Myocyte (in vitro differentiated cells): ENCODE measurements at regions not wholly inside any gene's neighbourhood (a gene's known extent, or its start where the extent isn't known, plus 50 kb on each side); places are given as distances from the start of the nearest gene placed in this dataset.

Experiments used
- DNase-seq: peaks from one replicate; pipeline ENCODE4 v3.0.0-alpha.2; 2012; ENCODE audit warnings: low read depth

DNA sequence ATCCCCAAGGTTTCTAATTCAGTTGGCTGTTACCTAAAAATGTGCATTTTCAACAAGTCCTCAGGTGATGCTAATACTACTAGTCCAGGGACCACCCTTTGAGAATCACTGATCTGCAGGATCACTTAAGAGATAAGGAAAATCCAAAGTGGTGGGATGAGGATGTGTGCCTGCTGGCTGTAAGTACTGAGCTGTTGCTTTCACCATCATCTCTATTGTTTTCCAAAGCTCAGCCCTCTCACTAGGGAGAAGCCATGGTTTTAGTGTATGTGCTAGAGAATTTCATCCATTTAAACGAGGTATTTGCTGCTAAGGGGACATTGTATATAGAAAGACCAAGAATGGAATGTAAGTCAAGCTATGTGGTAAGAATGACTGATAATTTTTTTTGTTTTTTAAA lies 202.3 kb downstream of the KIF21A start:
- no peak for DNase-seq

DNA sequence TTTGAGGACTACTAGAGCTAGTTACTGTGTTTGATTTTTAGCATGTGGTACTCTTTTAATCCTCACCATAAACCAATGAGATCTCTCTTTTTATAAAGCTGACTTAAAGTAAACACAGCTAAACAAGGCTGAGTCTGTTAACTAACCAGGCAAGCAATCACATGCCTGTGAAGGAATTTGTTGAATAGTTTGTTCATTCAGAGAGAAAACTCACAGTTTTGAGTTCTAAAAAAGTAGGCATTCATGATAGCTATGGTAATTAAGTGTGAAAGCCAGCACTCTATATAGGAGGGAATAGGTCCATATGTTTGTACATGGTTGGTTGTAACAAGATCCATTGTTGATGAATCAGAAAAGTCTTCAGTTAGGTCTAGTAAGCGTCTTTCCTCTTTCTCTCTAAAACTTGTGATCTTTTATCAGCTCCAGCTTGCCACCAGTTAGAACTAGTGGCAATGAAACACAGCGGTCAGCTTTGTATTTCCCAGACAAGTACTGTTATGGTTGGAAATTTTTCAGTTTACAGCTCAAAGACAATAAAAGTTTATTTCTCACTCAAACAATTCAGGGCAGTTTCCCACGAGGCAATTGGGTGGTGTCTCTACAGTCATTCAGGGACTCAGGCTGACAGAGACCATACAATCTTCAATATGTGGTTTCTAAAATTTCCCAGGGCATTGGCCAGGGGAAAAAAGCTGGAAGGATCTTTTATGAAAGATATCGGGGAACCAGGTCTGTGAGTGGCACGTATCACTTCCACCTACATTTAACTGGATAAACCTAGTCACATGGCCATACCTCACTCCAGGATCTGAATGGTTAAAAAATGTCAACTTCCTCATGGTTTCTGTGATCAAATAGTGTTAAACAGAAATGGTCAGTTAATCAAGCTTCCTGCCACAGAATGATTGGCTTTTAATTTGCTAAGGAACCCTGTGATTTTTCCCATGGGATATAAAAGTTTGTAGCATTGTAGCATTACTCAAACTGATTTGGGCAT lies 203.1 kb downstream of the KIF21A start:
- no peak for DNase-seq

DNA sequence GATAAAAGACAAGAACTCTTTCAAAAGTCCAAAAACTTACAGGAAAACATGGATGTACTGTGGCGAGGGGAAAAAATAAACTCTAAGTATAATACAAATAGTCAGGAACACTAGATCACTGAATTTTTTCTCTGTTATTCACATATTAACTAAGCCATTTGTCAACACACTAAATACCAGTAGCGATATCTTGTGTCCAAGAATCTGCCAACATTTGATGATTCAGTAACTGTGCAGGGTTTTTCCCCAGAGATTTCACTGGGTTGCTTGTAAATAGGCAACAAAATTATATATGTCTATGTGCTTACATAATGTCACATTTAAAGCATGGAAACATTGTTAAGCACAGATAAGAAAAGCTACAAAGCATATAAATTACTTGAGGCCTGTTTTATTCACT lies 205.9 kb downstream of the KIF21A start:
- peak; percentile 3 for DNase-seq

DNA sequence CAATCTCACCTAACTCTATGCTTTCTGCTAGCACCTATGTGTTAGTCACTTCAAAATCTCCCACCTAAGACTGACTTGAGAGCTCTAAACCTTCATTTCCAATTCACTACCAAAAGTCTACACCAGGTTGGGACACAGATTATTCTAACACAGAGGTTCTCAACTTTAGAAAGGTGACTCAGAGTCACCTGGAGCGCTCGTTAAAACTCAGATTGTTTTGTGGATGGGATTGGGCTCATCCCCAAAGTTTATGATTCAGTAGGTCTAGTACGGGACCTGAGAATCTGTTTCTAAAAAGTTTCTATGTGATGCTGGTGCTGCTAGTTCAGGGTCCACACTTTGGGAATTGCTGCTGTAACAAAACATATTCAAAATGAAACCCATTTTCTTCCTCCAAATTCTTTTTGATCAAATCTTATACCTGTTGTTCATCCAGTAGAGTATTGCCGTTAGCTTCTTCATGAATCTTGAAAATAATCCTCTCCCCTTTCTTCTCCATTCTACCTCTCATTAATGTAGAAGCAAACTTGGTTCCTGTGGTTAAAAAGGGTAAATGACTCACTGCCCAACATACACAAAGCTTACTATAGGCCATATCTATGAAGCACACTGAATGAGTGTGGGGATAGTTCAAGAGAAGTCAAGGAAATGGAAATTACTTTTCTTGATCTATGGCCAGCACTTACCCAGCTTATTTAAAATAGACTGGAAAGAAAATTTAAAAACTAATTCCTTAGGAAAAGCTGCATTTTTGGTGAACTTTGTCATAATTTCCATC lies 206.7 kb downstream of the KIF21A start:
- no peak for DNase-seq

DNA sequence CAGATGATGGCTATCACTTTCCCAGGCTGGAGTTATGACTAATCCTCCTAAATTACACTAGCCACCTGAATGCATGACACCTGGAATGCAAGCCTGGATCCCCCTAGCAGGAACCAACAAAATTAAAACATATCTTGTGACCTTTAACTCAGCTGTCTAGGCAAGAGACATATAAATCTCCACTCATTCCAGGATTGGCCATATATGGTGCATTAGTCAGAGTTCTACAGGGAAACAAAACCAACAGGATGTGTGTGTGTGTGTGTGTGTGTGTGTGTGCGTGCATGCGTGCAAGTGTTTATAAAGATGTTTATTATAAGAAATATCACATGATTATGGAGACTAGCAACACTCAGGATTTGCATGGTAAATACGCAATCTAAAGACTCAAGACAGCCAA lies 212.8 kb downstream of the KIF21A start:
- DNase-seq: no peak

DNA sequence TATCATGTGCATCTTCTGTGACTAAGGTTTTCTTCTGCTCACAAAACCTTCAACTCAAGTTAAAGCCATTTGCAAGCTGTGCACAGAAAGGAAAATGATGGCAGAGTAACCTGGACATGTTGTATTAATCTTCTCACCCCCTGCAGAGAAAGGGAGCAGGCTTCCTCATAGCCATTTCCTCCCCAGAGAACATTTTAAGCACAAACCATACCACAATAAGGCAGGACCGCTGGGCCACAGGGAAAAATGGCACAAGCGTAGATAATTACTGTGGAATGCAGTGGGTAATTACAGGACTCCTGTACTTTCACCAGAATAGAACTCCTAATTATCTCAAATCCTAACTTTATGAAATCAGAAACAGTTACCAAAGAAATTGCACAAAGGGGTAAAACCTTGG lies 215.7 kb downstream of the KIF21A start:
- DNase-seq: no peak

DNA sequence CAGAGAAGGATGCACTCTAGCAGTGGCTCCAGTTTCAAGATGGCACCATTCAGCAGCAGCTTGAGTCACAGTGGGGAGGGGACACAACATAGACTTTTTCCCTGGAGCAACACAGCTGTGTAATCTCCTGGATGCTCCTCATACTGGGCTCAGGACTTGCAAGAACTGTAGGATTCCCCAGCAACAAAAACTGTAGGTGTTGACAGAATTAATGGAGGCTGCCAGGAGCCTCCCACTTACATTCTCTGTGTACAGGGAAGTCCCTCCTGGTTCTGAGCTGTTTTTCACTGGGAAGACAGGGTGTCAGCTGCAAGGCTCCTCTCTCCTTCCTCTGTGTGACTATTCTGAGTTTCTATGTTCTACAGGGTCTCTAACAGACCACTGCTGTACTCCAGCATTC lies 217.9 kb downstream of the KIF21A start:
- DNase-seq: no peak

DNA sequence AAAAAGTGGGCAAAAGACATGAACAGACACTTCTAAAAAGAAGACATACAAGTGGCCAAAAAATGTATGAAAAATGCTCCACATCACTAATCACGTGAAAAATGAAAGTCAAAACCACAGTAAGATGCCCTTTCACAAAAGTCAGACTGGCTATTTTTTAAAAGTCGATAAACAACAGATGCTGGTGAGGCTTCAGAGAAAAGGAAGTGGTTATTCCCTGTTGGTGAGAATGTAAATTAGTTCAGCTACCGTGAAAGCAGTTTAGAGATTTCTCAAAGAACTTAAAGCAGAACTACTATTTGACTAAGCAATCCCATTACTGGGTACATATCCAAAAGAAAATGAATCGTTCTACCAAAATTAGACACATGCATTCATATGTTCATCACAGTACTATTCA lies 237.0 kb downstream of the KIF21A start:
- DNase-seq: no peak

DNA sequence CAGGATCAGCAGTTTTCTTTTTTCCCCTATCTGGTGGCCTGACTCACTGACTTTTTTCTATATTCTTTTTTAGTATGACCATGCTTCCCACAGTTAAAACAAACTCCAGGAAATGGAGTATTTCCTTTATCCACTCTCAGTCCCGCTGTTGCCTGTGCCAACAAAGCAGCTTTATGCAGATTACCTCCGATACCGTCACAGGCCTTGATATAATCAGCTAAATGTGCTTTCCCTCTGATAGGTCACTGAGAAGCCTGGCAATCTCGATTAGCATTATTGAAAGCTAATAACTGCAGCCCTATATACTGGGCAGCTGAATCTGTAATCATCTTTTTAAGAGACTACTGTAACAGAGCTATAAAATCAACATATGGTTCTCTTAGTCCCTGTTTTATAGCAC lies 243.6 kb downstream of the KIF21A start:
- no peak for DNase-seq

DNA sequence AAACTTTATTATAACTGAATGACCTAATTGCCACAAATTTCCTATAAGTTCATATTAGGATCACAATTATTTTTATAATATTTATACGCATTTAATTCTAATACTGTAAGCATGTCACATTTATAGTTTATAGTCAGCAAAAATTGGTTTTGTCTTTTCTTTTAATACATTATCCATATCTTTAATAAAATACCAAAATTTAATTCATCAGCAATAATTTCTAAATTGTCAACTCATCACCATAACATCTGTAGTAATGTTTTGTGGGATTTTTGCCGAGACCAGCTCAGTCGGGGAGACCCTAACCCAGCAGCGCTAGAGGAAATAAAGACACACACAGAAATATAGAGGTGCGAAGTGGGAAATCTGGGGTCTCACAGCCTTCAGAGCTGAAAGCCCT lies 254.2 kb downstream of the KIF21A start:
- no peak for DNase-seq

DNA sequence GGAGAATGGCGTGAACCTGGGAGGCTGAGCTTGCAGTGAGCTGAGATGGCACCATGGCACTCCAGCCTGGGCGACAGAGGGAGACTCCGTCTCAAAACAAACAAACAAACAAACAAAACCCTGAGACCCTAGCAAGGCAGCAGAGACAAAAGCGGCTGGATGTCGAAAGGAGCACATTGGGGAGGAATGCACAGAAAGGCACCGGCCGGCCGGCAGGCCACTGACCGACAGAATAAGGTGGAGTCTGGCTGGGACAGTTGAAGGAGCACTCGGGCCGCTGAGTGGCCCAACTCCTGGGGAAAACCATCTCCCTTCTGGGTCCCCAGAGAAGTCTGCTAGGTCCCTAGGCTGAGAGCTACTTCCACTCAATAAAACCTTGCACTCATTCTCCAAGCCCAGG lies 256.2 kb downstream of the KIF21A start:
- no peak for DNase-seq

DNA sequence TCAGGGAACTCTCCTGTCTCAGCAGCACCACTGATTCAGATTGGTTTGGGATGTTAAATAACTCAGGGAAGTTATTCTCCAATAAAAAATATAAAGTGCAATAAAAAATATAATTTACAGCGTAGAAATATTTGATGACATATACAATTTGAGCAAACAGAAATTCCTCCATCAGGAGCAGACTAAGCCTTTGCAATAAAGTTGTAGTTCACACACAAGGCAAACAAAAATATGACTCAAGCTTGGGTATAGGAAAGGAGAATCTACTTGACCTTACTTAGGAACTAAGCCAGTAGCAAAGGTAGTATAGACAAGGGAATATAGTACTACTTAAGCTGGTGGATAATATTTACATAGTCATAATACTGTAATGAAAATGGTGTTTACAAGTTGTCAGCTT lies 264.1 kb downstream of the KIF21A start:
- DNase-seq: no peak

DNA sequence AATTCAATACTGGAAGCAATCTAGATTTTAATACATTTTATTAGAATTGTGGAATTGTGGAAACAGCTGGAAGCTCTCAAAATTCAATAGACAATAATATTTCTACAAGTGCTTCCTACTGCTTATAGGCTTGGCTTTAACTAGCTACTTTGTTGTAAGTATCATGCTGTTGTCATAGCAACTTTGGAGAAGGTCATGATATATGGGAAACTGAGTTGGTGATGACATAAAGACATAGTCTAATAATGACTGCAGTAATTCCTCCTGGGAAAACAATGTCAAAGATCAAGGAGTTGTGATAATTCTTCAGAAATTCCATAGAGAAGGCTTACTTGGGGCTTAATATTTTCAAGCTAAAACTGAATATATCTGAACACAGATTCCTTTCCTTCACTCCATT lies 266.6 kb downstream of the KIF21A start:
- no peak for DNase-seq

DNA sequence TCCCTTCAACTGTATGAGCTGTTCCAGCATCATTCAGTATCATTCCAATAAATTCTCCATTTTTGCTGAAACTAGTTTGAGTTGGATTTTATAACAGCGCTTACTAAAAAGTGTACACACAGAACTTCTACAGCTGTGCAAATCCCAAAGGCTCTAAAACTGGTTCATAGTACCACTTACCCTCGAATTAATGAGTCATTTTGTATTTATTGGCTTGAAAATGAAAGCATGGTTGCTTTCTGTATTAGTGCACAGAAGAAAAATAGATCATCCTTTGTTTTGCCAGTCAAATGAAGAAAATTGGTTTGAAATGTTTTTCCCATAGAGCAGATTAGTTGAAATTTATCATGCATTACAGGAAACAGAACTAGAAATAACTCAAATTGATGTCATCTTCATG lies 268.3 kb upstream of the CPNE8 start:
- DNase-seq: no peak

DNA sequence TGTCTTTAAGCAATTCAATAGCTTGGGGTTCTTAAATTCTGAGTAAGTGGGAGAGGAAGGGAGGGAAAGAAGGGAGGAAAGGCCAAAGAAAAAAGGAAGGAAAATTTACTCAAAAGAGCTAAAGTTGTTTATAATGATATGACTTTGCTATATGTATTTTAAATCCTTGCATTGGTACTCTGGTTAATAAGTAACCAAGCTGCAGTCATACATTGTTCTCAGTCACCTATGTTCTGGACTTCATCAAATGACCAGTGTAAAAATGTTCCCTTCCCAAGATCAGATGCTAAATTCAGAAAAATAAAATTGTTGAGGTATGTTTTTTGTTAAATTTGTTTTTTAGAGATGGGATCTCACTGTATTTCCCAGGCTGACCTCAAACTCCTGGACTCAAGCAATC lies 259.9 kb upstream of the CPNE8 start:
- DNase-seq: no peak

DNA sequence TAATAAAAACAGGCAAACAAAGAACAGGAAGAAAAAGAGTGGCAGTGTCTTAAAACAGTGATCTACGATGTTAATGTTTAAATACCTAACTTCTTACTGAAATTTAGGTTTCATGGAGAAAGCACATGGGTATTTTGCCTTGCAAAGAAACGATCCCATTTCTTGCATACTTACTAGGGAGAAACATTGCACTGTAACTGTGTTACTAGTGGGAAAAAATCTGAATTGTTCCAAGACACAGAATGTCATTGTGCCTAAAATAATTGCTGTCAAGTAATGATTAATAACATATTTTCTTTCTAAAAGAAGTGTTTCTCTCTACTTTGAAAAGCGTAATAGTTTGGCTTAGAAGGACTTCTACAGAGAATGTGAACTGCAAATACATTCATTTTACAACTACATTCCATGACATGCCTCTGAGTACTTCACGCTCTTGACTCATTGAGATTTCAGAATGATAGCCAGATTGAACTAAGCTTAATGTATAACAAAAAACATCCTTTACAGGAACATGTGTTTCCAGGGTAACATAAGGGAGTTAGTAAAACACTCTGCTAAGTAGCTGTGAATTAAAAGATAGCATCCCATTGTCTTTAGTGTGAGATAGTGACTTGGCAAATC lies 256.2 kb upstream of the CPNE8 start:
- no peak for DNase-seq

DNA sequence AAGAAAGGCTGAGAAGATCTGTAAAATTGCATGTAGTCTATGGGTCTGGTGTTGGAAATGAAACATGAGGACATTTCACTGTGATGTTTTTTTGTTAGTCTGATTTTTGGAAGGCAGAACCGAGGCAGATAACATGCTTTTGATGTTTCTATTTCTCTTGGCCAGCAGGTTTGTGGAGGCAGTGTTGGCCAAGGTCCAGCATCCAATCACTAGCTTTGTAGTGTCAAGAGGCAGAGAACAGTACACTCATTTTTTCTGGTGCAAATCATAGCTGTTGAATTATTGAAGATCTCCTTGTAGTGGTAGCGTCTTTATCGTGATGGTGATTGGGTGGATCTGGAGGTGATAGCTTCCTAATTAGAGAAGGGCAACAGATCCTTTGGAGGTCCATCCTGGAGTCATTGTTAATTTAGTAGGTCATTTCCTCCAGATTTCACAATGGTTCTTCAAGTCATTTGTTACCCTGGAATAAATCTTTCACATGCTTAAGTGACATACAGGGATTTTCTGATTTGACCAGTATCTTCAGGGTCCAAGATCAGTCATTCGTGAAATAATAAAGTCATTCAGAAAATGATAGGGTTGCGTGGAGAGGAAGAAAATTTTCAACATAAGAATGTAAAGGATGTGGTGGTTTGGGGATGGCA lies 252.4 kb upstream of the CPNE8 start:
- no peak for DNase-seq

DNA sequence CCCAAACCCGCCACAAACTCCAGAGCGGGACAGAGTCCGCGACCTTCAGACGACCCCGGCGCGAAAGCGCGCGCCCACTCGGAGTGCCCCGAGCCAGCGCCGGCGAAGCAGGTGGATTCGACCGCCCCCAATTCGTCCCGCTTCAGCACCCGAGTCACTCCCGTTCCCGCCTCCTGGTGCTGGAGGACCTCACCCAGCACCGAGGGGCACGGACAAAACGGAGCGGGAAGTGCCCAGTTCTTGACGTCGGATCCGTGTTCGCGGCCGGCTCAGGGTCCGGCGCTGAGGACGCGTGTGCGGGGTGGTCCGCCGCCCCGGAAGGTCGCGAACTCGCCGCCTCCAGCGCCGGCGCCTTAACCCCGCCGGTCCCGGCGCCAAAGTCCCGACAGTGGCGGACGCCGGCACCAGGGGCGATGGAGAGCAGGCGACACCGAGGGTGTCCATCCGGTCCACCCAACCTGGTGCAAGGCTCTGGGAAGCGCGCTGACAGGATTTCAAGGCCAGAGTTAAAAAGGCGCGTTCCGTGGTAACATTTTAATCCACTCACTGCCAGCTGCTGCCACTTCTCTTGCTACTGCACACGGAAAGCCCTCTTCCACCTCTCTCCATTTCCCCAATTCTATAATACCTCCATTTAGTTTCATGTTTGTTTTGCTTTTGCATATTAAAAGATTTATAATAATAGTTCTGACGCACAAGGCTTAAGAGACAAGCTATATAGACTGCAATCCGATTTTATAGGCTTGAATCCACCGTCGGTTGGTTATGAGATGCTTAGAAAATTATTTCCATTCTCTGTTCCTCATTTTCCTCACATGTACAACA lies 240.0 kb upstream of the CPNE8 start:
- no peak for DNase-seq

DNA sequence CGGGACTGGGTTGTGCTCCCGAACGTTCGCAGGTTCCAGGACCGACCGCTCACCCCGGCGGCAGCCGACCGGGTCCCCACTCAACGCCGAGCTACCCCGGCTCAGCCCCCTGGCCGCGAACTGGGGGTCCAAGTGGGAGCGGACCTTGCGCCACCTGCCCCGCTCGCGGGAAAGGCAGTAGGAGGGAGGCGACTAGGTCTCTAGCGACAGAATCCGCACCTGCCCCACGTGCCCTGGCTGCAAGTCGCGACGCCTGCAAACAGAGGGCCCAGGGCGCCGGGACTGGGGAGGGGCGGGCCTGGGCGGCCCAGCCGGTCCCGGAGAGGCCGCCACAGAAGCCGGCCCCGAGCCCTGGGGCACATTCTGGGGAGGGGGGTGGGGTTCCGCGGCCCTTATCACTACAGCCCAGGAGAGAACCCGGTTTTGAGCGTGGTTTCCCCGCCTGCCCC lies 239.2 kb upstream of the CPNE8 start:
- DNase-seq: no peak

DNA sequence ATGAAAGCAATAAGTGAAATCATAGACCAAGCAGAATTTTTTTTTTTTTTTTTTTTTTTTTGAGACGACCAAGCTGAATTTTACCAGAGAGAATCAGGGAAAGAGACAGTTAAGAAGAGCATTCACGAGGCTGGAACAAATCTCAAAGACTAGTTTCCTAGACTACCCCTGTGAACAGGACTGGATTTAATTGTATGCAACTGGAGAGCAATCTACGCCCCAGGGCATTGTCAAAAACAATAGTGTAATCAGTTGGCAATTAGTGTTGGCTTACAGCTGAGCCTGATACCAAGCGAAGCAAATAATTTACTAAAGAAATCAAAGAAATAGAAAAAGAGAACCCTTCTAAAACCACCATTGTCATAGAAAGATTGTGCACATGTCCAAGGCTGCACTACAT lies 232.9 kb upstream of the CPNE8 start:
- no peak for DNase-seq

DNA sequence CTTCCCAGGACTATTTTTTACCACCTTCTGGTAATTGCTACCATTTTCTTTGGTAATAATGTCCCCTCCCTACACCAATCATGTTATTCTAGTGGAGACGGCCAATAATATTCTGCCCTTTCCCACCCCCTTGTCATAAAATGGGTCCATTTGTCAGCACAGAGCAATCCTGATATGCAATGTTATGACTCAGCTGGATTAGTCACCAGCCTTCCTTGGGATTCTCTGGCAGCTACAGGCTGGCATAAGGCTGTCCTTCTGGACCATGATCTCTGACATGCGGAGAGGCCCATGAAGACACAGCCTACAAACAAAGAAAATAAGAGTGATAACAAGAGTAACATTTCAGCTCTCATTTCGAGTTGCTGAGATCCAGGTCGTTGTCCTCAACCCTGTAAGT lies 222.0 kb upstream of the CPNE8 start:
- no peak for DNase-seq
